VCaP (cell line): ENCODE measurements at regions not wholly inside any gene's neighbourhood (a gene's known extent, or its start where the extent isn't known, plus 50 kb on each side); places are given as distances from the start of the nearest gene placed in this dataset.

Source experiments
- H3K27ac ChIP-seq: fragments of 450-650 bp; 2 replicates; pipeline ENCODE4 v1.5.1; 2017
- TF ChIP-seq, protein P1 (sequence below): fragments of 450-650 bp; conservative IDR thresholded peaks from 2 replicates; pipeline ENCODE4 v1.5.1; 2017; ENCODE audit warnings: mild to moderate bottlenecking, moderate library complexity

DNA sequence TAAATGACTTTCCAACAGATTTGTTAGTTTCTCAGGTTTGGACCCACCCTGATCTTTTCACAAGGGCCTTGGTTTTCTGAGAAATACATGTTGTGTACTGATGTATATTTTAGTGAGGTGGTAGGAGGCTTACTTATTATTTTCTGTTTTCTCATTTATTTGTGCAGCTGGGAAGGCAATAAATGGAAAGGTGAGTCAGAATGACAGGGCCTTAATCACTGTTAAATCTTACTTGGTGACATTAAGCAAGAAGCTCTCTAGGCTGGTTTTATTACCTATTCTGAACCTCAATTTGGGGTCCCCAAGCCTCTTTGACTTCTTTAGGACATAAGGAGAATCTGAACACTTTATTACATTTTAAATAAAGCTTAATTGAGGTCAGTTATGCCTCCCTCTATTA, 214.0 kb upstream of the DAB2 start:
- TF ChIP-seq, protein P1, sequence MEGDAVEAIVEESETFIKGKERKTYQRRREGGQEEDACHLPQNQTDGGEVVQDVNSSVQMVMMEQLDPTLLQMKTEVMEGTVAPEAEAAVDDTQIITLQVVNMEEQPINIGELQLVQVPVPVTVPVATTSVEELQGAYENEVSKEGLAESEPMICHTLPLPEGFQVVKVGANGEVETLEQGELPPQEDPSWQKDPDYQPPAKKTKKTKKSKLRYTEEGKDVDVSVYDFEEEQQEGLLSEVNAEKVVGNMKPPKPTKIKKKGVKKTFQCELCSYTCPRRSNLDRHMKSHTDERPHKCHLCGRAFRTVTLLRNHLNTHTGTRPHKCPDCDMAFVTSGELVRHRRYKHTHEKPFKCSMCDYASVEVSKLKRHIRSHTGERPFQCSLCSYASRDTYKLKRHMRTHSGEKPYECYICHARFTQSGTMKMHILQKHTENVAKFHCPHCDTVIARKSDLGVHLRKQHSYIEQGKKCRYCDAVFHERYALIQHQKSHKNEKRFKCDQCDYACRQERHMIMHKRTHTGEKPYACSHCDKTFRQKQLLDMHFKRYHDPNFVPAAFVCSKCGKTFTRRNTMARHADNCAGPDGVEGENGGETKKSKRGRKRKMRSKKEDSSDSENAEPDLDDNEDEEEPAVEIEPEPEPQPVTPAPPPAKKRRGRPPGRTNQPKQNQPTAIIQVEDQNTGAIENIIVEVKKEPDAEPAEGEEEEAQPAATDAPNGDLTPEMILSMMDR: no peak
- H3K27ac ChIP-seq: no peak overlapping the region

DNA sequence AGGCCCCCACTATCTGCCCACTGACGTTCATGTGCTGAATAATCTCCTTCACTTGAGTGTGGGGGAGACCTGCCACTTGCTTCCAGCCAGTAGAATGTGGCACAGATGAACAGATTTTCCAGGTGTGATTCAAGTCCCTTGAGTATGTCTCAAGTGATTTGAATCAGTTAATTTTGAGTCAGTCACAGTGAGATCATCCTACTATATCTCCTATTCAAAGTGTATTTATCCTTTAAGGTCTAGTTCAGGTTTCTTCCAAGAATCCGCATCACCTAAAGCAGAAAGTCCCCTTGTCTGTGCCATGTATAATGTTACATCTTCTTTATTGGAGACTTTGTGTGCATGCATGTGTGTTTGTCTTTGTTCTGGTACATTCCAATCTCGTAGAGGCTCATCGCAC, 208.3 kb upstream of the DAB2 start:
- peak overlapping the region; percentile 77 for H3K27ac ChIP-seq
- TF ChIP-seq, protein P1: no peak

DNA sequence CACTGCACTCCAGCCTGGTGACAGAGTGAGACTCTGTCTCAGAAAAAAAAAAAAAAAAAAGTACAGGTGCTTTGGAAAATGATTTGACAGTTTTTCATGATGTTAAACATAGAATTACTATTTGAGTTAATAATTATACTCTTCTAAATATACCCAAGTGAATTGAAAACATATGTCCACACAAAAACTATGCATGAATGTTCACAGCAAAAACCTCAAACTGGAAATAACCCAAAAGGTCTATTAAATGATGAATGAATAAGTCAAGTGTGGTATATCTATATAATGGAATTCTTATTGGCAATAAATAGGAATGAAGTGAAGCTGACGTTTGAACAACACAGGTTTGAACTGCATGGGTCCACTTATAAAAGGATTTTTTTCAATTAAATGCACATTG, 207.2 kb upstream of the DAB2 start:
- H3K27ac ChIP-seq: peak overlapping the region; percentile 77
- TF ChIP-seq, protein P1: no peak

DNA sequence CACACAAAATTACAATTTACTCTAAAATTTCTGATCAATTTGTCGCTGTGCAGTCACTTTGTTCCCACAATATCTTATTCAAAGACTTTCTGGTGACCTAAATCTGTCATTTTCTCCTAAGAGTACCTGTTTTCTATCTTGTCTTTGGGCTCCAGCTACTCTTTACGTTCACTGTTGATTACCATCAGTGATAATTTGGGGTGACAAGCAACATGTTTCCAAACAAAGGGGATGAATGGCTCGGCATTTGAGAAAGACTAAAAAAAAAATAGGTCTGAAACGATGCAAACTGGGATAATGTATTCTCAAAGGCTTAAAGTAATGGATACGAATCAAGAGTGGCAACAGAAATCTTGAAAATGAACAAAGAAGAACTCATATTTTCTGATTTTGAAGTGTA, 205.2 kb upstream of the DAB2 start:
- TF ChIP-seq, protein P1: no peak
- no peak overlapping the region for H3K27ac ChIP-seq

DNA sequence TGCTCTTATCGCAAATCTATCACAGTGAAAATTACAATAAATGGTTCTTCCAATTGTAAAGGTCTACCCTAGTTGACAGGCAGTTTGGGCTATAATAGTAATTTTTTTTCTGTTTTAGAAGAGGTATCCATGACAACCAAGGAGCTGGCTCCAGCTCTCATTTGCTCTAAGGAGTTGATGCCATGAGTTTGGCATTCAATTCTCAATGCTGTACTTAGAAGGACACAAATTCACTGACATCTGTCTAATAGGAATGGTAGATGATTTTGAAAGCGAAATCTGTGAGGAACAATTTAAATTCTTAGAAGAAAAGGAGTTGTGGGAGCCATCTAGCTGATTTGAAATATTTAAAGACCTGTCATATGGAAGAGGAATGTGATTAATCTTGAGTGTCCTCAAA, 203.6 kb upstream of the DAB2 start:
- TF ChIP-seq, protein P1: no peak
- no peak overlapping the region for H3K27ac ChIP-seq

DNA sequence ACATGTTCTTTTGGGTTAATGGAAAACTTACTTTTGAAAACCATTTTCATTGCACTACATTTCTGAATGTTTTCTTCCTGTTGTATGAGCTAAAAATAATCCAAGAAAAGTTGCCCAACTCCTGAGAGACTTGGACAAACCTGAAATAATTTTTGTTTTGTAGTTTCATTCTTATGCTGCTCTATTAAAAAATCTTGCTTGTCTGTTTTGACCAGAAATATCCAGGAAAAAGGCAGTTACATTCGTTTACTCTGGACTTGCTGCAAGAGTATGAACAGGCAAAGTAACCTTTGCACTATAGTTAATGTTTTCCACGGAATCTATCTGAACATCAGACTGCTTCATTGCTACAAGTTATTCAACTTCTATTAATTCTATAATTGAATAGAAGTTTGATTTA, 200.1 kb upstream of the DAB2 start:
- TF ChIP-seq, protein P1: no peak
- H3K27ac ChIP-seq: peak overlapping the region; percentile 62

DNA sequence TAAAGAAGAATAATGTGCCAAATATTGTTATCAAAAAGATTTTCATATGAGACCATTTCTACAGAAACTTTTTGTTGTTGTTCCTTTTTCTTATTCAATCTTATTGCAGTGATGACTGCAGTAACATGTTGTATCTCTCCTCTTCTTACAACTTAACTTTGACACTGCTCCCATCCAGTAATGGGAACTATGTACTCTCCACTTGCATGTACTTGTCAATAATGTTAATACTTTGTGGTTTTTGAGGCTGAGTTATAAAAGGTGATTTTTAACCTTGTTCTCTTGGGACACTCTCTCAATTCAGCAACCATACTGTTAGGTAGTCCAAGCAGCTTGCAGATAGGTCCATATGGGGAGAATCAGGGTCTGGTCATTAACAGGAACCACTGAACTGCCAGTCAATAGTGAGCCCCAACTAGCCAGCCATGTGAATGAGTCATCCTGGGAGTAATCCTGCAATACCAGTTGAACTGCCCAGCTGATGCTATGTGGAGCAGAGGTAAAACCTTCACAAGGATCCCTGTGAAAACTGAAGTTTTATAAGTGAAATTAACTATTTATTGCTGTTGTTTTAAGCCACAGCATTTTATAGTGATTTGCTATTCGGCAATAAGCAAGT, 199.6 kb upstream of the DAB2 start:
- H3K27ac ChIP-seq: peak overlapping the region; percentile 62
- TF ChIP-seq, protein P1: no peak
